Activated CD4-positive, alpha-beta T cell treated with anti-CD3 and anti-CD28 coated beads for 1 hour (primary cell): ENCODE measurements at regions not wholly inside any gene's neighbourhood (a gene's known extent, or its start where the extent isn't known, plus 50 kb on each side); places are given as distances from the start of the nearest gene placed in this dataset.

Experiments
- DNase-seq: peaks from one replicate; pipeline ENCODE4 v3.0.0-alpha.2; 2020

- no peak for DNase-seq
Observed at GRCh38 chr2:8577573-8577972, 104.3 kb upstream of the ID2 start.

- no peak for DNase-seq
Observed at GRCh38 chr2:8578335-8579244, 103.3 kb upstream of the ID2 start.

- no peak for DNase-seq
Observed at GRCh38 chr2:8579485-8580085, 102.3 kb upstream of the ID2 start.

GRCh38 chr2:8580316-8581233 lies 101.3 kb upstream of the ID2 start:
- DNase-seq, result no peak

GRCh38 chr2:8581234-8581561 lies 100.7 kb upstream of the ID2 start:
- DNase-seq, result no peak

- DNase-seq, result no peak
Observed at GRCh38 chr2:8581601-8582041, 100.2 kb upstream of the ID2 start.

- DNase-seq, result no peak
Observed at GRCh38 chr2:8582191-8582590, 99.7 kb upstream of the ID2 start.

- no peak for DNase-seq
Observed at GRCh38 chr2:8582651-8583399, 99.0 kb upstream of the ID2 start.

GRCh38 chr2:8583400-8584173 lies 98.3 kb upstream of the ID2 start:
- peak; percentile 41 for DNase-seq

GRCh38 chr2:8584174-8585066 lies 97.4 kb upstream of the ID2 start:
- no peak for DNase-seq

GRCh38 chr2:8586457-8587051 lies 95.3 kb upstream of the ID2 start:
- DNase-seq, result no peak

GRCh38 chr2:8587251-8587791 lies 94.5 kb upstream of the ID2 start:
- DNase-seq, result no peak

- no peak for DNase-seq
Observed at GRCh38 chr2:8587920-8588830, 93.7 kb upstream of the ID2 start.

- no peak for DNase-seq
Observed at GRCh38 chr2:8588831-8589191, 93.0 kb upstream of the ID2 start.

GRCh38 chr2:8589721-8590120 lies 92.1 kb upstream of the ID2 start:
- DNase-seq, result no peak

GRCh38 chr2:8590938-8591337 lies 90.9 kb upstream of the ID2 start:
- no peak for DNase-seq

- DNase-seq, result no peak
Observed at GRCh38 chr2:8592736-8593135, 89.1 kb upstream of the ID2 start.

GRCh38 chr2:8593243-8593642 lies 88.6 kb upstream of the ID2 start:
- no peak for DNase-seq
